SK-N-SH (cell line): ENCODE measurements at regions not wholly inside any gene's neighbourhood (a gene's known extent, or its start where the extent isn't known, plus 50 kb on each side); places are given as distances from the start of the nearest gene placed in this dataset.
"Not testable (repeated sequence)": the region's sequence is repeated elsewhere in the genome, so short reads cannot be mapped to it uniquely, and the experiment has no call there.

ENCODE experiments used
- CTCF ChIA-PET: fragments of 300-600, 350-600 bp; formaldehyde crosslinking; extraction: SDS; loops from one replicate; lab custom pipeline; 2021; lab: Yijun Ruan, JAX
- POLR2A ChIA-PET: fragments of 350-600 bp; sonication (Branson Sonifier 250); formaldehyde crosslinking; extraction: SDS; loops from one replicate; lab custom pipeline; 2020; ENCODE audit warnings: antibody characterized with exemption, inconsistent platforms; lab: Yijun Ruan, JAX
- DNase-seq: peaks from one replicate; pipeline ENCODE4 v3.0.0; 2012
- H2AFZ ChIP-seq: fragments of 200-600 bp; sonication (generic); 2 replicates; pipeline ENCODE4 v1.8.1; 2016; ENCODE audit warnings: antibody characterized with exemption, mild to moderate bottlenecking, low read depth
- H3F3A ChIP-seq: fragments of 200-600 bp; sonication (generic); replicated peaks from 2 replicates; pipeline ENCODE3; 2016; ENCODE audit warnings: antibody characterized with exemption, mild to moderate bottlenecking; ENCODE audit not compliant: insufficient read depth
- H3K27ac ChIP-seq, 2 experiments: fragments of 200-500 bp in 1 of 2; fragments of 200-600 bp in 1 of 2; sonication (Bioruptor generic) in 1 of 2; sonication (generic), shearing (Covaris generic) in 1 of 2; 2 replicates each; pipeline versions ENCODE4 v1.5.1 to v1.6.1; 2014 to 2016; ENCODE audit warnings: low read depth in 2 of 2, inconsistent platforms in 1 of 2, low read length in 1 of 2, mild to moderate bottlenecking in 1 of 2, mixed read lengths in 1 of 2
- H3K27me3 ChIP-seq: fragments of 200-600 bp; sonication (generic), shearing (Covaris generic); 2 replicates; pipeline ENCODE4 v1.6.1; 2016; ENCODE audit warnings: mixed run types; ENCODE audit not compliant: insufficient read depth
- H3K36me3 ChIP-seq, 2 experiments: fragments of 200-500 bp in 1 of 2; fragments of 200-600 bp in 1 of 2; sonication (Bioruptor generic) in 1 of 2; sonication (generic) in 1 of 2; replicated peaks in 1 of 2; 2 replicates each; pipeline versions ENCODE3 to v1.5.1; 2014 to 2016; ENCODE audit warnings: low read length in 1 of 2, mild to moderate bottlenecking in 1 of 2; ENCODE audit not compliant: insufficient read depth in 2 of 2, control insufficient read depth in 1 of 2
- H3K4me1 ChIP-seq, 2 experiments: fragments of 200-500 bp in 1 of 2; fragments of 200-600 bp in 1 of 2; sonication (Bioruptor generic) in 1 of 2; sonication (generic), shearing (Covaris generic) in 1 of 2; 2 replicates each; pipeline versions ENCODE4 v1.5.1 to v1.6.1; 2014 to 2016; ENCODE audit warnings: low read depth in 1 of 2, low read length in 1 of 2, mixed run types in 1 of 2; ENCODE audit not compliant: insufficient read depth in 2 of 2, control insufficient read depth in 1 of 2
- H3K4me2 ChIP-seq: fragments of 200-600 bp; sonication (generic), shearing (Covaris generic); 2 replicates; pipeline ENCODE4 v1.6.1; 2017; ENCODE audit warnings: mixed run types
- H3K4me3 ChIP-seq, 2 experiments: fragments of 200-500 bp in 1 of 2; fragments of 200-600 bp in 1 of 2; sonication (Bioruptor generic) in 1 of 2; sonication (generic), shearing (Covaris generic) in 1 of 2; 2 replicates each; pipeline versions ENCODE4 v1.5.1 to v1.8.1; 2014 to 2016; ENCODE audit warnings: low read depth in 2 of 2, inconsistent platforms in 1 of 2, low read length in 1 of 2, mild to moderate bottlenecking in 1 of 2, mixed read lengths in 1 of 2, moderate library complexity in 1 of 2
- H3K79me2 ChIP-seq: fragments of 200-600 bp; sonication (generic); 2 replicates; pipeline ENCODE4 v1.8.1; 2017; ENCODE audit warnings: mild to moderate bottlenecking; ENCODE audit not compliant: insufficient read depth
- H3K9ac ChIP-seq: fragments of 200-600 bp; sonication (generic); 2 replicates; pipeline ENCODE4 v1.6.1; 2017; ENCODE audit warnings: mixed run types
- H3K9me2 ChIP-seq: fragments of 200-600 bp; sonication (generic); 2 replicates; pipeline ENCODE4 v1.6.1; 2017; ENCODE audit warnings: mixed run types
- H3K9me3 ChIP-seq: fragments of 200-600 bp; sonication (generic); 2 replicates; pipeline ENCODE4 v1.6.1; 2017; ENCODE audit warnings: mixed run types, mild to moderate bottlenecking, moderate library complexity
- H4K20me1 ChIP-seq: fragments of 200-600 bp; sonication (generic); 2 replicates; pipeline ENCODE4 v1.6.1; 2017; ENCODE audit warnings: mild to moderate bottlenecking, mixed run types; ENCODE audit not compliant: insufficient read depth
- CTCF ChIP-seq: fragments of 200-600 bp; sonication (generic); IDR thresholded peaks from 2 replicates; pipeline ENCODE4 v1.6.1; 2017; ENCODE audit warnings: antibody characterized with exemption, mild to moderate bottlenecking, moderate library complexity
- ELF1 ChIP-seq: IDR thresholded peaks from 2 replicates; pipeline ENCODE4 v1.4.0; 2012
- EZH2phosphoT487 ChIP-seq: fragments of 200-600 bp; sonication (generic); IDR thresholded peaks from 2 replicates; pipeline ENCODE4 v1.6.1; 2017; ENCODE audit warnings: low read depth, mixed run types, mild to moderate bottlenecking, antibody characterized with exemption, moderate library complexity, borderline replicate concordance
- SIN3A ChIP-seq: IDR thresholded peaks from 2 replicates; pipeline ENCODE4 v1.6.1; 2012; ENCODE audit warnings: low read depth, mild to moderate bottlenecking, low read length, moderate library complexity, borderline replicate concordance
- YY1 ChIP-seq: IDR thresholded peaks from 2 replicates; pipeline ENCODE4 v1.4.0; 2012; ENCODE audit warnings: low read depth, mild to moderate bottlenecking
- WGBS: methylation state at CpG from one replicate; pipeline ENCODE4 v1.1.6; 2017; ENCODE audit warnings: low lambda C conversion rate; 5-methylcytosine and 5-hydroxymethylcytosine counted together
- TF ChIP-seq, protein P1 (sequence below): fragments of 150-350 bp; IDR thresholded peaks from 2 replicates; pipeline ENCODE4 v1.6.1; 2016; ENCODE audit warnings: mild to moderate bottlenecking, low read depth, low read length
- TF ChIP-seq, protein P2 (sequence below): IDR thresholded peaks from 2 replicates; pipeline ENCODE4 v1.6.1; 2012; ENCODE audit warnings: mild to moderate bottlenecking, low read depth, low read length, moderate library complexity

DNA sequence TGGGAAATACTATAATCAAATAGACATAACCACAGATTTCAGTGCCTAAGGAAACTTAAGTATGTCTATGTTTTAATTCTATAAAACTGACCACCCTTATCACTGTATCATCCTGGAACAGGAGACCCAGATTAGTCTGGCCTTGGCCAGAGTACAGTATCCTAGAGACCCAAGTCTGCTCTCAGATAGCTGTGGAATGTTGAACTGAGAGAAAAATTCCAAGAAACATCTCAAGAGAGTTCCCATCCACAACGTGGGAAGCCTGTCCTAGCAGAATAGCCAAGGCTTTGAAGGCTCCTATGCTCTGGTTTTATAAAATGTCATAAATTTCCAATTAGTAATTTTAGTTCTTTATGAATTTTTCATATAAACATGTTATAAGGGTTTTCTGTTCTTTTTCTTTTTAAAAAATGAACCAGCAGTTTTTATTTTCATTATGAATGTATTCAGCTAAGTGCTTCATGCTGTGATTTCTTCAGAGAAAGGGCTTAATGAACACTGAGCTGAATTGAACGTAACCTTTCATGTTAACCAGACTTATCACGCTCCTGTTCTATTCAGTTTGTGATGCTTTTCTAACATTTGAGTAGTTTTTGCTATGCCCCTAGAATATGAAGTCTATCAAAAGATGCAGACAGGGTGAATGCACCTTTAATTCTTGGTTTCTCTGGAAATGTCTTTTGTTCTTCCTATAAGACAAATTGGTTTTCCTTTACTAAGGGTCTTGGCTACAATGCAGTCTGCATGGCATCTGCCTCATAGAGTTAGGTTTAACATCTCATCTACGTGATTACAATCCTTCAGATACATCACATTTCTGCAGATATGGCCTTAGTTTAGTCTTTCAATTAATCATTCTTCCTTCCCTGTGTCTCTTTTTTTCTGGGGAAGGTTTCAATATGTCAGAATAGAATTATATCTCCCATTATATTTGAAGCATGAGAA is 230.8 kb downstream of the CYLC2 start:
- Histone ChIP-seq H3K4me2 (no peak overlapping the region), H3K9me3 (peaks cover 5% of the 10 kb centered on the region; the same call in 1 of the 2 replicates), H3F3A (no peaks in the 10 kb centered on the region), H3K4me1 (no peaks in the 10 kb centered on the region), H3K27me3 (no peaks in the 10 kb centered on the region), H3K36me3 (no peaks in the 10 kb centered on the region), H3K9me2 (no peaks in the 10 kb centered on the region), H3K27ac (no peak overlapping the region), H2AFZ (no peak overlapping the region), H3K9ac (no peak overlapping the region), H4K20me1 (no peaks in the 10 kb centered on the region), H3K79me2 (no peaks in the 10 kb centered on the region), H3K4me3 (no peak overlapping the region)
- ChIA-PET CTCF (interaction anchor here (1.1 kb wide), 2 partner anchors 19 to 42 kb away, joined by 3 to 4 read pairs; no protein-coding TSS in a partner anchor), POLR2A (no interaction called here)
- TF ChIP-seq YY1 (no peak), CTCF (no peak)
- WGBS, result 19% methylated on average over 4 of the region's 4 CpGs
- no peak for DNase-seq

DNA sequence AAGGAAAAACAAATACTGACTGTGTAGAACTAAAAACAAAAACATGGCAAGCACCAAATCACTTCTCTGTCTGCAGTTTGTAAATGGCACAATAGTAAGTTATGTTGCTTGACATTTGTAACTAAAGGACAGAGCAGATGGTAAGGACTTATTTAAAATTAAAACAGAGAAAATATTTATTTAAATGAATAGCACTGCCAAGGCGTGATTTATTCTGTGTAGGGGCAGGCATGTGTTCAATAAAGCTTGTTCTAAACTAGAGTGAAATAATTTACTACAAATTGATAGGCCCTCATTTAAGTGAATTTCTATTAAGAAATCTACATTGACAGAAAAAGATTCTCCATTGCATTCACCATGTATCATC is 231.5 kb downstream of the CYLC2 start:
- Histone ChIP-seq H3K27me3 (no peaks in the 10 kb centered on the region), H2AFZ (no peak overlapping the region), H3K9ac (no peak overlapping the region), H3K4me1 (no peaks in the 10 kb centered on the region), H3K79me2 (no peaks in the 10 kb centered on the region), H4K20me1 (no peaks in the 10 kb centered on the region), H3F3A (no peaks in the 10 kb centered on the region), H3K9me3 (peaks cover 5% of the 10 kb centered on the region; the same call in 1 of the 2 replicates), H3K27ac (no peak overlapping the region), H3K36me3 (no peaks in the 10 kb centered on the region), H3K9me2 (no peaks in the 10 kb centered on the region), H3K4me2 (no peak overlapping the region), H3K4me3 (no peak overlapping the region)
- ChIA-PET CTCF (interaction anchor here (0.7 to 1.1 kb wide), 2 partner anchors 20 to 24 kb away, joined by 3 read pairs; no protein-coding TSS in a partner anchor), POLR2A (no interaction called here)
- no peak for DNase-seq
- TF ChIP-seq, protein P1, sequence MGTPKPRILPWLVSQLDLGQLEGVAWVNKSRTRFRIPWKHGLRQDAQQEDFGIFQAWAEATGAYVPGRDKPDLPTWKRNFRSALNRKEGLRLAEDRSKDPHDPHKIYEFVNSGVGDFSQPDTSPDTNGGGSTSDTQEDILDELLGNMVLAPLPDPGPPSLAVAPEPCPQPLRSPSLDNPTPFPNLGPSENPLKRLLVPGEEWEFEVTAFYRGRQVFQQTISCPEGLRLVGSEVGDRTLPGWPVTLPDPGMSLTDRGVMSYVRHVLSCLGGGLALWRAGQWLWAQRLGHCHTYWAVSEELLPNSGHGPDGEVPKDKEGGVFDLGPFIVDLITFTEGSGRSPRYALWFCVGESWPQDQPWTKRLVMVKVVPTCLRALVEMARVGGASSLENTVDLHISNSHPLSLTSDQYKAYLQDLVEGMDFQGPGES, result no peak
- TF ChIP-seq CTCF, result no peak
- TF ChIP-seq ELF1, result no peak
- TF ChIP-seq, protein P2, sequence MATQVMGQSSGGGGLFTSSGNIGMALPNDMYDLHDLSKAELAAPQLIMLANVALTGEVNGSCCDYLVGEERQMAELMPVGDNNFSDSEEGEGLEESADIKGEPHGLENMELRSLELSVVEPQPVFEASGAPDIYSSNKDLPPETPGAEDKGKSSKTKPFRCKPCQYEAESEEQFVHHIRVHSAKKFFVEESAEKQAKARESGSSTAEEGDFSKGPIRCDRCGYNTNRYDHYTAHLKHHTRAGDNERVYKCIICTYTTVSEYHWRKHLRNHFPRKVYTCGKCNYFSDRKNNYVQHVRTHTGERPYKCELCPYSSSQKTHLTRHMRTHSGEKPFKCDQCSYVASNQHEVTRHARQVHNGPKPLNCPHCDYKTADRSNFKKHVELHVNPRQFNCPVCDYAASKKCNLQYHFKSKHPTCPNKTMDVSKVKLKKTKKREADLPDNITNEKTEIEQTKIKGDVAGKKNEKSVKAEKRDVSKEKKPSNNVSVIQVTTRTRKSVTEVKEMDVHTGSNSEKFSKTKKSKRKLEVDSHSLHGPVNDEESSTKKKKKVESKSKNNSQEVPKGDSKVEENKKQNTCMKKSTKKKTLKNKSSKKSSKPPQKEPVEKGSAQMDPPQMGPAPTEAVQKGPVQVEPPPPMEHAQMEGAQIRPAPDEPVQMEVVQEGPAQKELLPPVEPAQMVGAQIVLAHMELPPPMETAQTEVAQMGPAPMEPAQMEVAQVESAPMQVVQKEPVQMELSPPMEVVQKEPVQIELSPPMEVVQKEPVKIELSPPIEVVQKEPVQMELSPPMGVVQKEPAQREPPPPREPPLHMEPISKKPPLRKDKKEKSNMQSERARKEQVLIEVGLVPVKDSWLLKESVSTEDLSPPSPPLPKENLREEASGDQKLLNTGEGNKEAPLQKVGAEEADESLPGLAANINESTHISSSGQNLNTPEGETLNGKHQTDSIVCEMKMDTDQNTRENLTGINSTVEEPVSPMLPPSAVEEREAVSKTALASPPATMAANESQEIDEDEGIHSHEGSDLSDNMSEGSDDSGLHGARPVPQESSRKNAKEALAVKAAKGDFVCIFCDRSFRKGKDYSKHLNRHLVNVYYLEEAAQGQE, result no peak
- no peak for TF ChIP-seq SIN3A
- no peak for TF ChIP-seq EZH2phosphoT487
- 23% methylated on average over 1 of the region's 1 CpG for WGBS

GRCh38 chr9:103237571-103238109 is 242.5 kb downstream of the CYLC2 start:
- H3K4me3 ChIP-seq, H3K9me2 ChIP-seq, H3K9me3 ChIP-seq, H3K4me2 ChIP-seq, H3K27ac ChIP-seq, H3K4me1 ChIP-seq, H4K20me1 ChIP-seq, POLR2A ChIA-PET, H2AFZ ChIP-seq, H3K36me3 ChIP-seq, H3F3A ChIP-seq, CTCF ChIA-PET, H3K79me2 ChIP-seq, H3K9ac ChIP-seq, DNase-seq, H3K27me3 ChIP-seq: not testable (repeated sequence)
- 69% methylated on average over 12 of the region's 24 CpGs for WGBS
